Gastroesophageal sphincter (tissue), 3 donors: ENCODE measurements at regions not wholly inside any gene's neighbourhood (a gene's known extent, or its start where the extent isn't known, plus 50 kb on each side); places are given as distances from the start of the nearest gene placed in this dataset.

Experiments used
- POLR2A ChIP-seq, 2 donors: fragments of 450-650 bp; IDR thresholded peaks; one replicate each; pipeline ENCODE4 v1.6.1; 2017; ENCODE audit warnings: antibody characterized with exemption in 2 of 2, mild to moderate bottlenecking in 2 of 2, moderate library complexity in 1 of 2
- POLR2AphosphoS5 ChIP-seq: sonication (generic); formaldehyde crosslinking; IDR thresholded peaks from one replicate; pipeline ENCODE4 v1.6.1; 2017; ENCODE audit warnings: antibody characterized with exemption
- TF ChIP-seq, protein P1 (sequence below), 4 experiments: fragments of 200-600 bp in 2 of 4; fragments of 450-650 bp in 2 of 4; sonication (generic) in 1 of 4; IDR thresholded peaks; one replicate each; pipeline ENCODE4 v1.5.1; 2017 to 2019; ENCODE audit warnings: antibody characterized with exemption in 4 of 4, mild to moderate bottlenecking in 2 of 4, moderate library complexity in 2 of 4

DNA sequence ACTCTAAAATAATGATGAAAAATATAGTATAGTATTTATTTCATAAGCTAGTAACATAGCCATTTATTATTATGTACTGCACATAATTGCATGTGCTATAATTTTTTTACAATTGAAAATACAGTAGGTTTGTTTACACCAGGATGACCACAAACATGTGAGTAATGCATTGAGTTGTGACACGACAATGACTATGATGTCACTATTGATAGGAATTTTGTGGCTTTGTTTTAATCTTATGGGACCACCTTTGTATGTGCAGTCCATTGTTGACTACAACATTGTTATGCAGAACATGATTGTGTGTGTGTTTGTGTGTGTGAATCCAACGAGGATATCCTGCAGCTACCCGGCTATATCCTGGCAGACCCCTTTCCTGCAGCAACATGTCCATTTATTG lies 372.2 kb upstream of the MCTP2 start:
- TF ChIP-seq, protein P1, sequence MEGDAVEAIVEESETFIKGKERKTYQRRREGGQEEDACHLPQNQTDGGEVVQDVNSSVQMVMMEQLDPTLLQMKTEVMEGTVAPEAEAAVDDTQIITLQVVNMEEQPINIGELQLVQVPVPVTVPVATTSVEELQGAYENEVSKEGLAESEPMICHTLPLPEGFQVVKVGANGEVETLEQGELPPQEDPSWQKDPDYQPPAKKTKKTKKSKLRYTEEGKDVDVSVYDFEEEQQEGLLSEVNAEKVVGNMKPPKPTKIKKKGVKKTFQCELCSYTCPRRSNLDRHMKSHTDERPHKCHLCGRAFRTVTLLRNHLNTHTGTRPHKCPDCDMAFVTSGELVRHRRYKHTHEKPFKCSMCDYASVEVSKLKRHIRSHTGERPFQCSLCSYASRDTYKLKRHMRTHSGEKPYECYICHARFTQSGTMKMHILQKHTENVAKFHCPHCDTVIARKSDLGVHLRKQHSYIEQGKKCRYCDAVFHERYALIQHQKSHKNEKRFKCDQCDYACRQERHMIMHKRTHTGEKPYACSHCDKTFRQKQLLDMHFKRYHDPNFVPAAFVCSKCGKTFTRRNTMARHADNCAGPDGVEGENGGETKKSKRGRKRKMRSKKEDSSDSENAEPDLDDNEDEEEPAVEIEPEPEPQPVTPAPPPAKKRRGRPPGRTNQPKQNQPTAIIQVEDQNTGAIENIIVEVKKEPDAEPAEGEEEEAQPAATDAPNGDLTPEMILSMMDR (IDR thresholded peaks at IDR 0.05): no peak
- TF ChIP-seq POLR2AphosphoS5 (no peak), POLR2A (IDR thresholded peaks at IDR 0.05) (no peak)
